Transverse colon (tissue), 4 donors: ENCODE measurements at regions not wholly inside any gene's neighbourhood (a gene's known extent, or its start where the extent isn't known, plus 50 kb on each side); places are given as distances from the start of the nearest gene placed in this dataset.

Source experiments
- DNase-seq: peaks from one replicate; pipeline ENCODE4 v3.0.0-alpha.2; 2019
- H3K27ac ChIP-seq, 4 donors: fragments of 200-600 bp; sonication (generic); 2 replicates each; pipeline ENCODE4 v1.5.1; 2016 to 2018; ENCODE audit warnings: inconsistent platforms in 4 of 4
- H3K27me3 ChIP-seq: fragments of 200-600 bp; sonication (generic); 2 replicates; pipeline ENCODE4 v1.5.1; 2017; ENCODE audit warnings: inconsistent platforms
- H3K36me3 ChIP-seq, 4 donors: fragments of 200-600 bp; sonication (generic); 2 replicates each; pipeline ENCODE4 v1.5.1; 2017 to 2019; ENCODE audit warnings: inconsistent platforms in 4 of 4
- H3K4me1 ChIP-seq, 4 donors: fragments of 200-600 bp; sonication (generic); 2 replicates each; pipeline ENCODE4 v1.5.1; 2017 to 2020; ENCODE audit warnings: inconsistent platforms in 4 of 4
- H3K4me3 ChIP-seq, 4 donors: fragments of 200-600 bp; sonication (generic); 1 replicate in 1 of 4; 2 replicates in 3 of 4; pipeline versions ENCODE4 v1.5.1 to v1.6.1; 2017 to 2019; ENCODE audit warnings: inconsistent platforms in 4 of 4
- H3K9me3 ChIP-seq, 2 donors: fragments of 200-600 bp; sonication (generic); 2 replicates each; pipeline ENCODE4 v1.5.1; 2017 to 2019; ENCODE audit warnings: inconsistent platforms in 2 of 2
- CTCF ChIP-seq, 5 experiments: fragments of 200-600 bp in 3 of 5; fragments of 450-650 bp in 2 of 5; sonication (generic) in 3 of 5; IDR thresholded peaks; 1 replicate in 2 of 5; 2 replicates in 3 of 5; pipeline ENCODE4 v1.5.1; 2016 to 2017; ENCODE audit warnings: antibody characterized with exemption in 5 of 5, inconsistent platforms in 3 of 5, mild to moderate bottlenecking in 2 of 5, moderate library complexity in 1 of 5
- EP300 ChIP-seq: sonication (generic); formaldehyde crosslinking; IDR thresholded peaks from one replicate; pipeline ENCODE4 v1.6.1; 2017; ENCODE audit warnings: antibody characterized with exemption, low read depth
- POLR2A ChIP-seq: fragments of 450-650 bp; IDR thresholded peaks from one replicate; pipeline ENCODE4 v1.6.1; 2016; ENCODE audit warnings: antibody characterized with exemption, mild to moderate bottlenecking, moderate library complexity
- POLR2AphosphoS5 ChIP-seq, 3 donors: sonication (generic); formaldehyde crosslinking; IDR thresholded peaks; one replicate each; pipeline ENCODE4 v1.6.1; 2016; ENCODE audit warnings: antibody characterized with exemption in 3 of 3
- WGBS, 2 donors: methylation state at CpG; one replicate each; pipeline ENCODE4 v1.1.5; 2018; ENCODE audit warnings: low coverage in 1 of 2; 5-methylcytosine and 5-hydroxymethylcytosine counted together
- in situ Hi-C, 4 donors: fragments of 200-750 bp; cut with MboI; loops; one replicate each; pipeline versions ENCODE4 v1.15.0 to v1.15.1; 2017; ENCODE audit warnings: low sequenced_read_pairs in 3 of 4, low pct_ligation_motif_present in 1 of 4, low pct_unique_long_range_greater_than_20kb in 1 of 4
- intact Hi-C: fragments of 100-400 bp; cut with DNase I; formaldehyde crosslinking; loops from one replicate; pipeline ENCODE4 v1.15.1; 2023; ENCODE audit warnings: low total_unique reads

GRCh38 chr12:11446372-11446771 lies 51.0 kb upstream of the PRB2 start:
- 66% methylated on average over 4 of the region's 4 CpGs; no CpG with 5 or more reads in 1 of the 2 donors for WGBS, 2 donors
- no peak overlapping the region for H3K27ac ChIP-seq
- H3K27me3 ChIP-seq, result no peaks in the 10 kb centered on the region
- H3K9me3 ChIP-seq, result no peaks in the 10 kb centered on the region
- in situ Hi-C loops, result loop anchor here in 1 of 4 donors (25.0 kb wide), 1 partner anchor 109 kb away; no protein-coding TSS in a partner anchor
- no peak for DNase-seq
- no peaks in the 10 kb centered on the region for H3K36me3 ChIP-seq
- TF ChIP-seq EP300, result no peak
- no peak for TF ChIP-seq POLR2AphosphoS5 (IDR thresholded peaks at IDR 0.05)
- TF ChIP-seq CTCF (IDR thresholded peaks at IDR 0.05), result no peak
- no peak for TF ChIP-seq POLR2A
- intact Hi-C loops, result no loop called here
- no peaks in the 10 kb centered on the region for H3K4me1 ChIP-seq
- H3K4me3 ChIP-seq, result no peak overlapping the region

GRCh38 chr12:11457996-11458645 lies 62.8 kb upstream of the PRB2 start:
- no peaks in the 10 kb centered on the region for H3K36me3 ChIP-seq
- intact Hi-C loops (no loop called here), in situ Hi-C loops (no loop called here)
- no peak for DNase-seq
- H3K27me3 ChIP-seq, result no peaks in the 10 kb centered on the region
- TF ChIP-seq POLR2AphosphoS5 (IDR thresholded peaks at IDR 0.05) (no peak), EP300 (no peak), CTCF (IDR thresholded peaks at IDR 0.05) (no peak), POLR2A (no peak)
- 55 to 81% methylated on average over 9 to 20 of the region's 20 CpGs for WGBS, 2 donors
- no peaks in the 10 kb centered on the region for H3K4me1 ChIP-seq
- H3K27ac ChIP-seq, result no peak overlapping the region
- H3K4me3 ChIP-seq, result no peak overlapping the region
- no peaks in the 10 kb centered on the region for H3K9me3 ChIP-seq

GRCh38 chr12:11460343-11461023 lies 65.1 kb upstream of the PRB2 start:
- no peak for TF ChIP-seq POLR2A
- TF ChIP-seq EP300, result no peak
- H3K4me3 ChIP-seq, result no peak overlapping the region
- H3K27ac ChIP-seq, result no peak overlapping the region
- no peaks in the 10 kb centered on the region for H3K27me3 ChIP-seq
- no peaks in the 10 kb centered on the region for H3K4me1 ChIP-seq
- no peak for DNase-seq
- H3K9me3 ChIP-seq, result no peaks in the 10 kb centered on the region
- no peaks in the 10 kb centered on the region for H3K36me3 ChIP-seq
- in situ Hi-C loops (no loop called here), intact Hi-C loops (no loop called here)
- WGBS, 2 donors, result 57 to 69% methylated on average over 1 of the region's 1 CpG

- no peaks in the 10 kb centered on the region for H3K4me1 ChIP-seq
- DNase-seq, result no peak
- H3K27ac ChIP-seq, result no peak overlapping the region
- no peak overlapping the region for H3K4me3 ChIP-seq
- H3K36me3 ChIP-seq, result no peaks in the 10 kb centered on the region
- intact Hi-C loops (no loop called here), in situ Hi-C loops (no loop called here)
- no peaks in the 10 kb centered on the region for H3K9me3 ChIP-seq
- H3K27me3 ChIP-seq, result no peaks in the 10 kb centered on the region
- 42 to 66% methylated on average over 4 of the region's 4 CpGs for WGBS, 2 donors
- TF ChIP-seq POLR2A (no peak), CTCF (IDR thresholded peaks at IDR 0.05) (no peak), EP300 (no peak), POLR2AphosphoS5 (IDR thresholded peaks at IDR 0.05) (no peak)
Measured at GRCh38 chr12:11461433-11461832, 66.1 kb upstream of the PRB2 start.
